ENCODE measurements at regions not wholly inside any gene's neighbourhood (a gene's known extent, or its start where the extent isn't known, plus 50 kb on each side); places are given as distances from the start of the nearest gene placed in this dataset.
"Not testable (repeated sequence)": the region's sequence is repeated elsewhere in the genome, so short reads cannot be mapped to it uniquely, and the experiment has no call there.

- Mint-ChIP-seq H3K36me3 (no peaks in the 10 kb centered on the region), H3K27me3 (no peaks in the 10 kb centered on the region), H3K4me1 (no peaks in the 10 kb centered on the region), H3K27ac (no peak overlapping the region), H3K4me3 (no peak overlapping the region), H3K9me3 (no peaks in the 10 kb centered on the region)
- CTCF ChIA-PET: no interaction called here
- no peak for DNase-seq
Measured at GRCh38 chr3:34634939-34635338, 836.5 kb downstream of the PDCD6IP start.

GRCh38 chr3:34635352-34635850, 837.0 kb downstream of the PDCD6IP start:
- Mint-ChIP-seq H3K4me1 (no peaks in the 10 kb centered on the region), H3K4me3 (no peak overlapping the region), H3K27me3 (no peaks in the 10 kb centered on the region), H3K36me3 (no peaks in the 10 kb centered on the region), H3K9me3 (no peaks in the 10 kb centered on the region), H3K27ac (no peak overlapping the region)
- CTCF ChIA-PET: no interaction called here
- no peak for DNase-seq

- Mint-ChIP-seq H3K9me3 (peaks cover 3% of the 10 kb centered on the region), H3K27ac (no peak overlapping the region), H3K36me3 (no peaks in the 10 kb centered on the region), H3K4me3 (no peak overlapping the region), H3K27me3 (no peaks in the 10 kb centered on the region), H3K4me1 (no peaks in the 10 kb centered on the region)
- CTCF ChIA-PET: no interaction called here
- no peak for DNase-seq
Measured at GRCh38 chr3:34646911-34647460, 848.6 kb downstream of the PDCD6IP start.

GRCh38 chr3:34650131-34650530, 851.7 kb downstream of the PDCD6IP start:
- Mint-ChIP-seq H3K4me3 (no peak overlapping the region), H3K27ac (no peak overlapping the region), H3K36me3 (no peaks in the 10 kb centered on the region), H3K27me3 (no peaks in the 10 kb centered on the region), H3K4me1 (no peaks in the 10 kb centered on the region), H3K9me3 (no peaks in the 10 kb centered on the region)
- CTCF ChIA-PET: no interaction called here
- no peak for DNase-seq

- Mint-ChIP-seq H3K27ac (no peak overlapping the region), H3K4me1 (no peaks in the 10 kb centered on the region), H3K9me3 (no peaks in the 10 kb centered on the region), H3K4me3 (no peak overlapping the region), H3K36me3 (no peaks in the 10 kb centered on the region), H3K27me3 (no peaks in the 10 kb centered on the region)
- no peak for DNase-seq
- CTCF ChIA-PET: no interaction called here
Measured at GRCh38 chr3:34668915-34669314, 870.5 kb downstream of the PDCD6IP start.

GRCh38 chr3:34669490-34669889, 871.1 kb downstream of the PDCD6IP start:
- Mint-ChIP-seq H3K4me1 (no peaks in the 10 kb centered on the region), H3K4me3 (no peak overlapping the region), H3K9me3 (no peaks in the 10 kb centered on the region), H3K27ac (no peak overlapping the region), H3K27me3 (no peaks in the 10 kb centered on the region), H3K36me3 (no peaks in the 10 kb centered on the region)
- CTCF ChIA-PET: no interaction called here
- no peak for DNase-seq

DNA sequence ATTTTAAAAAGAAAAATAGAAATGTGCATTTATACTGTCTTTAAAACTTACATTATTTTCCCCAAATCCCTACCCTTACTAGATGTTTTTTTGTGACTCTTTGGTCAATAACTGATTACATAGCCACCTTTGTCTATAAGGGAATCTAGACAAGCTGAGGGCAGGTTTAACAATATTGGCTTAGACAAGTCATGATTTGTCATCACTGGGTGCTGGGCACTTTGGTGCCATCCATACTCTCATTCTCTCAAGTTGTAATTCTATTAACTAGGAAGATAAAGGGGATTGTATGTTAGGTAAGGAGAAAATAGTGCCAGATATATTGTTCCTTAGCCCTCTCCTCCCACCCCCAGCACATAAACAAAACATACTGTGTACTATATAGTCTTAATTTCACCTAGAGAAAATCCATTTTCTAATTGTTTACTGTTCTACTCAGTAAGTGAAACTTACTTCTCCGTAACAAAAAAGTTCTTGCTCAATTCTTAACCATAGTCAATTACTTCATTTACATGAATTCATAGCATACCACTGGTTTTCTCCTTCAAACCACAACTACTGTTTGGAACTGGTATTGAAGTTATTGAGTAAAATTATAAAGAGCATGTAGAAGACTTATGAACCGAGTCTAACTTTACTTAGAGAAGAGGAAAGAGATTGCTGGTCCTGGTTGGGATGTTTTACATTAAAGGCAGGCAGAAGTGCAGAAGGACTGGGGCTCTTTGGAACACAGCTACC, 877.1 kb downstream of the PDCD6IP start:
- Mint-ChIP-seq H3K9me3 (no peaks in the 10 kb centered on the region), H3K27ac (no peak overlapping the region), H3K36me3 (no peaks in the 10 kb centered on the region), H3K4me3 (no peak overlapping the region), H3K27me3 (no peaks in the 10 kb centered on the region), H3K4me1 (no peaks in the 10 kb centered on the region)
- CTCF ChIA-PET: no interaction called here
- no peak for DNase-seq

GRCh38 chr3:34676436-34676835, 878.0 kb downstream of the PDCD6IP start:
- no peak for DNase-seq
- Mint-ChIP-seq H3K9me3 (no peaks in the 10 kb centered on the region), H3K4me1 (no peaks in the 10 kb centered on the region), H3K27me3 (no peaks in the 10 kb centered on the region), H3K27ac (no peak overlapping the region), H3K36me3 (no peaks in the 10 kb centered on the region), H3K4me3 (no peak overlapping the region)
- CTCF ChIA-PET: no interaction called here

GRCh38 chr3:34678575-34678974, 880.1 kb downstream of the PDCD6IP start:
- Mint-ChIP-seq H3K4me1 (no peaks in the 10 kb centered on the region), H3K36me3 (no peaks in the 10 kb centered on the region), H3K27me3 (no peaks in the 10 kb centered on the region), H3K27ac (no peak overlapping the region), H3K4me3 (no peak overlapping the region), H3K9me3 (no peaks in the 10 kb centered on the region)
- CTCF ChIA-PET: no interaction called here
- no peak for DNase-seq

- H3K36me3 Mint-ChIP-seq, H3K27ac Mint-ChIP-seq, H3K9me3 Mint-ChIP-seq, DNase-seq, CTCF ChIA-PET, H3K4me1 Mint-ChIP-seq, H3K4me3 Mint-ChIP-seq, H3K27me3 Mint-ChIP-seq: not testable (repeated sequence)
Measured at GRCh38 chr3:34679055-34679454, 880.6 kb downstream of the PDCD6IP start.

GRCh38 chr3:34683851-34684250, 885.4 kb downstream of the PDCD6IP start:
- CTCF ChIA-PET: interaction anchor here (0.7 to 4.2 kb wide), 8 partner anchors 9 to 803 kb away, joined by 3 to 32 read pairs (median 4); no protein-coding TSS in a partner anchor
- H3K4me3 Mint-ChIP-seq: no peak overlapping the region
- DNase-seq: peak; percentile 44

DNA sequence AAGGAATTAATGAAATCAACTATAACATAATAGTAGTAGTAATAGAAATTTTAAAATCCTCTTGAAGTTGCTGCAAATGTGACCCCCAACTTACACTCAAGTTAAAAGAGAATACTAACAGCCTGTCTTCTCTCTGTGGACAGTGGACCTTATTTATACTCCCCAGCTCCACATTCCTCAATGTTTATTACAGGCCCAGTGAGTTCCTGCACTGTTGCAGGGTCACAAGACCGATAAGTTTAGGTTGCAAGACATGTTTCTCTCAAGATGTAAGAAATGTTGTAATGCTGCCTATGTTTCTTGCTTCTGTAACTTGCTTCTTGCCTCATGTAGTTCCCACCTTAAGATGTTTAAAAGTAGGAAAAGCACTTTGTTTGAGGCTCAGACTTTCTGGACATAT, 888.1 kb downstream of the PDCD6IP start:
- Mint-ChIP-seq H3K4me1 (no peaks in the 10 kb centered on the region), H3K27me3 (no peaks in the 10 kb centered on the region), H3K27ac (no peak overlapping the region), H3K4me3 (no peak overlapping the region), H3K9me3 (no peaks in the 10 kb centered on the region), H3K36me3 (no peaks in the 10 kb centered on the region)
- DNase-seq: no peak
- CTCF ChIA-PET: interaction anchor here (4.2 kb wide), 1 partner anchor 803 kb away, joined by 32 read pairs; no protein-coding TSS in a partner anchor

More at GRCh38 chr3:34683851-34684250, 885.4 kb downstream of the PDCD6IP start:
- H3K27me3 Mint-ChIP-seq: no peaks in the 10 kb centered on the region
- no peak overlapping the region for H3K27ac Mint-ChIP-seq
- H3K9me3 Mint-ChIP-seq: no peaks in the 10 kb centered on the region
- H3K4me1 Mint-ChIP-seq: no peaks in the 10 kb centered on the region
- H3K36me3 Mint-ChIP-seq: no peaks in the 10 kb centered on the region

- H3K27ac Mint-ChIP-seq: no peak overlapping the region
- CTCF ChIA-PET: interaction anchor here (0.9 kb wide), 1 partner anchor 805 kb away, joined by 3 read pairs; no protein-coding TSS in a partner anchor
- H3K27me3 Mint-ChIP-seq: no peaks in the 10 kb centered on the region
- no peaks in the 10 kb centered on the region for H3K36me3 Mint-ChIP-seq
- H3K4me3 Mint-ChIP-seq: no peak overlapping the region
- no peaks in the 10 kb centered on the region for H3K9me3 Mint-ChIP-seq
- no peak for DNase-seq
- no peaks in the 10 kb centered on the region for H3K4me1 Mint-ChIP-seq
Measured at GRCh38 chr3:34687671-34688070, 889.2 kb downstream of the PDCD6IP start.

GRCh38 chr3:34696831-34697230, 898.4 kb downstream of the PDCD6IP start:
- Mint-ChIP-seq H3K4me1 (no peaks in the 10 kb centered on the region), H3K27ac (no peak overlapping the region), H3K4me3 (no peak overlapping the region), H3K27me3 (no peaks in the 10 kb centered on the region), H3K9me3 (peaks cover 12% of the 10 kb centered on the region), H3K36me3 (no peaks in the 10 kb centered on the region)
- CTCF ChIA-PET: no interaction called here
- DNase-seq: no peak

GRCh38 chr3:34703053-34703452, 904.6 kb downstream of the PDCD6IP start:
- CTCF ChIA-PET: no interaction called here
- no peaks in the 10 kb centered on the region for H3K36me3 Mint-ChIP-seq
- DNase-seq: no peak
- no peaks in the 10 kb centered on the region for H3K4me1 Mint-ChIP-seq
- H3K9me3 Mint-ChIP-seq: peaks cover 20% of the 10 kb centered on the region
- no peak overlapping the region for H3K27ac Mint-ChIP-seq
- H3K27me3 Mint-ChIP-seq: no peaks in the 10 kb centered on the region
- no peak overlapping the region for H3K4me3 Mint-ChIP-seq
